Stimulated activated CD8-positive, alpha-beta memory T cell treated with anti-CD3 and anti-CD28 coated beads, Interleukin-4, amount 100 ng/mL, for 4 hours (primary cell): ENCODE measurements at regions not wholly inside any gene's neighbourhood (a gene's known extent, or its start where the extent isn't known, plus 50 kb on each side); places are given as distances from the start of the nearest gene placed in this dataset.

Experiments
- DNase-seq, 2 donors: peaks; one replicate each; pipeline ENCODE4 v3.0.0-alpha.2; 2020; ENCODE audit warnings: low read depth in 2 of 2, low spot score in 1 of 2

GRCh38 chr2:217489145-217489960, 513.4 kb downstream of the TNS1 start:
- no peak for DNase-seq

- no peak for DNase-seq
Measured at GRCh38 chr2:217484046-217484445, 518.7 kb downstream of the TNS1 start.

- no peak for DNase-seq
Measured at GRCh38 chr2:217482056-217482710, 520.6 kb downstream of the TNS1 start.

GRCh38 chr2:217481577-217481976, 521.2 kb downstream of the TNS1 start:
- DNase-seq = no peak

- DNase-seq = no peak
Measured at GRCh38 chr2:217479566-217479965, 523.2 kb downstream of the TNS1 start.

DNA sequence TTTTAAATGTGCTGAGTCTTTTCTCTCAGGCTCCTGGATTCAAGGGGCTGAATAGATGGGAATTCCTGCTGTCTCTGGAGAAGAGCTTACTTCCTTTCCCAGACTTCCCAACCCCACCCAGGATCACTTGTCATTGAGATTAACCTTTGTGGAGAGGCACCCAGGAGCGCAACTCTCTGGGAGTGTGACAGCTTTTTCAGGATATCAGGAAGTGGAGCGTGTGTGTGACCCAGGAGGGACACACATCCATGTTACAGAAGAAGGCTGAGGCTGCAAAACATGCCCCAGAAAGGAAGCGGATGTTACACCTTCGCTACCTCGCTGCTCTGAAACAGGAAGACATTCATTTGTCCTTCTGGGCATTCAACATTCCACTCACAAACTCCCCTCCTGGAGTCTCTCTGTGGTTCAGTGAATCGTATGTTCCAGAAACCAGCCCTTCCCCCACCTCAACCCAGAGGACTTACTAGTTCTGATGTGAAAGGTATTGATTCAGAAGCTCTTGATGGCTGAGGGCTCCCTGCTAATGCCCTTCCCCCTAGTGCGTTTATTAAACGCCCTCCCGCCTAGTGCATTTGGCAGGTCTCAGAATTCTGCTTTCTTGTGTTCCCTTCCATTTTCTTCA, 523.9 kb downstream of the TNS1 start:
- DNase-seq = no peak

- DNase-seq = no peak
Measured at GRCh38 chr2:217477583-217477982, 525.2 kb downstream of the TNS1 start.

- no peak for DNase-seq
Measured at GRCh38 chr2:217475791-217476190, 527.0 kb downstream of the TNS1 start.

GRCh38 chr2:217475101-217475500, 527.7 kb downstream of the TNS1 start:
- DNase-seq = no peak

- no peak for DNase-seq
Measured at GRCh38 chr2:217471319-217471718, 531.5 kb downstream of the TNS1 start.

GRCh38 chr2:217469203-217469810, 533.5 kb downstream of the TNS1 start:
- no peak for DNase-seq

- DNase-seq = no peak
Measured at GRCh38 chr2:217468042-217468830, 534.6 kb downstream of the TNS1 start.

DNA sequence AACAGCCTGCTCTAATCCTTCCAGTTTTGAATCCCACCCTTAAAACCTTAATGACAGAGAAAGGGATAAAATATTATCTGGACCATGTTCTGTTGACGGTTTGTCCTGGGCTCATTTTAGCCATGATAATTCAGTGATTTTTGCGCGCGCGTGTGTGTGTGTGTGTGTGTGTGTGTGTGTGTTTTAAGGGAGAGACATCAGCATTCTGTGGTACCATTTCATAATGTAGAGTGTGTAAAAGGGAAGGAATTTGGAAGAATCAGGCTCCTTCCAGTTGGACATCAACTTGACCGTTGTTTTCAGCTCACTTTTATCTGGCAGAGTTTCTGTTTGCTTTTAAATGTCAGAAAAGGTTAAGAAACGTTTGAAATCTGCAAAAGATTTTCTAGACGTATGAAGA, 535.5 kb downstream of the TNS1 start:
- no peak for DNase-seq

DNA sequence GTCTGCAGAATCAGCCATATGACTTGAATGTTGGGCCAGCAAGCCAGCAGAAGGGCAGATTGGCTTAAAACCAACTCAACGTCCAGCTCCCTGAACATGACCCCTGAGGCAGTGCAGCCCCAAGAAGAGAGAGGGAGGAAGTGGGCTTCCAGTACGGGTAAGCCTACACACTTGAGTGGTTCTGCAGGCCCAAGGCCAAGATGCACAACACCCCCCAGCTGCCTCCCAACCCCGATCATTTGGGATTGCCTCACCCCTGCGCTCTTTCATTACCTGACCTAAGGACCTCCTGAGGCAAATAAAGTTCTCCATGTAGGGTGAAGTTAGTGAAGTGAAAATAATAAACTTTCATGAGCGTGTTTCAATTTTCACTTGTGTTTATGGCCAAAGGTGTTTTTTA, 536.0 kb downstream of the TNS1 start:
- no peak for DNase-seq

- no peak for DNase-seq
Measured at GRCh38 chr2:217466104-217466503, 536.7 kb downstream of the TNS1 start.

- no peak for DNase-seq
Measured at GRCh38 chr2:217465100-217465499, 537.7 kb downstream of the TNS1 start.

DNA sequence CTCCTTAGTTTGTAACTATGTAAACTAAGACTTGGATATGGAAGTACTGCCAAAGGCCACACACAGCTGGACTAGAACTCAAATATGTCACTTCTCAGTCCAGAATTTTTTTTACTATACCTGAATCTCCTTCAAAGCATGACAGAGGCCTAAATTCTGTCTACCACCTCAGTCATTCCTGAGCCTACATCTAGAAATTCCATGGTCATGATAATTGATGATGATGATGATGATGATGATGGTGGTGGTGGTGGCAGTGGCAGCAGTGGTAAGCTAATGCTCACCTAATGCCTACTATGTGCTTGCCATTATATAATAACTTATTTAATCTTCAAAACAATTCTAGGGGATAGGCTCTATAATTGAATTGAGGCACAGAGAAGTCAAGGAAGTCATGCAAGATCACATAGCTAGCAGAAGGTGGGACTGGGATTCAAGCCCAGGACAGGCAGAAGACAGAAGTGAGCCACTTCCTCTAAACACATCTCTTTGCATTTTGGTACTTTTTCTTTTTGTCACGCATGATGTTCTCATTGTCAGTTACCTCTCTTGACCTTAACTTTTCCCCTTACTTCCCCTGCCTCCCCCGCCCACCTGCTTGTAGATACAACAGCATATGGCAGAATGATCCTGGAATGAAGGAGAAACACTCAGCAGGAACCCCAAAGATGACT, 539.3 kb downstream of the TNS1 start:
- DNase-seq = no peak

- no peak for DNase-seq
Measured at GRCh38 chr2:217462121-217462520, 540.7 kb downstream of the TNS1 start.

DNA sequence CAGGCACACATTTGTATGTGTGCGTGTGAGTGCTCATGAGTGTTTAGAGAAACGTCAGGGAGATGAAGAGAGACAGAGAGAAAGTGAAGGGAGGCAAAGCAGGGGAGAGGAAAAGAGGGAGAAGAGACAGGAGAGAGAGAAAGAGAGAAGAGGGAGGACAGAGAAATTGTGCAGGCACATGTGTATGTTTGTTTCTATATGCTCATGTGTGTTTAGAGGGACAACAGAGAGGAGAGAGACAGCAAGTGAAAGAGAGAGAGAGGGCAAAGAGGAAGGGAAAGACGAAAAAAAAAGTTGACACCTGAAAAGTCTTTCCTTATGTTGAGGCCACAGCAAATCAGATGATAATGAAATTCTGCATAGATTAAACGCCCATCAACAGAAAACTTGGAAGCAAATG, 541.1 kb downstream of the TNS1 start:
- DNase-seq = no peak

DNA sequence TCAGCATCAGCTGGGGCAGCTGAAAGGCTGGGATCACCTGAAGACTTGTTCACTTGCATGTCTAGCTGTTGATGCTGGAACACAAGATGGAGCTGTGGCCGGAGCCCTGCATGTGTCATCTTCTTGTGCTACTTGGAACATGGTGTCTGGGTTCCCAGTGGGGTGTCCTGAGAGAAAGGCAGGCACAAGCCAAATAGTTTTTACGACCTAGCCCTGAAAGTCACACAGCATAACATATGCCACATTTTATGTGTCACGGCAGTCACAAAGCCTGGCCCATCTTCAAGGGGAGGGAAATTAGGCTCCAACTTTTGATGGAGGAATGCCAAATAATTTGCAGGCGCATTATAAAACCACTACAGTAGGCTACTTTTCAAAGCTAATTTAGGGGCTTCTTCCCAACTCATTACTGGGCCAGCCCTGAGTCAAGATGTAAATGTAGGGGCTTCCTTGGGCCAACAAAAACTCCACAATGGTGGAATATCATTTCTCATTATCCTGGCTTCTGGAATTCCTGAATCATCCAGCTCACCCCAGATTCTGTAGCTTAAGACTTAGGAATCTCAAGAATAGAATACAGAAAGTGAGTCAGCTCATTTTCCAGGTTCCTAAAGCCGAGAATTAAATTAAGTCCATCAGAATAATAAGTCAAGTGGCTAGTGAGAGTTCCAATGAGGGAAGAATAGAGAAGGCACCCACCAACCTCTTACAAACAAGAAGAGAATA, 543.0 kb downstream of the TNS1 start:
- DNase-seq = no peak
